Testis (tissue), 2 donors: ENCODE measurements at regions not wholly inside any gene's neighbourhood (a gene's known extent, or its start where the extent isn't known, plus 50 kb on each side); places are given as distances from the start of the nearest gene placed in this dataset.

Experiments
- DNase-seq: peaks from one replicate; pipeline ENCODE4 v3.0.0-alpha.2; 2019
- H3K27ac ChIP-seq, 2 donors: fragments of 200-600 bp; sonication (generic); one replicate each; pipeline ENCODE4 v1.5.1; 2019
- H3K27me3 ChIP-seq: fragments of 200-600 bp; sonication (generic); one replicate; pipeline ENCODE4 v1.5.1; 2019
- H3K36me3 ChIP-seq: fragments of 200-600 bp; sonication (generic); one replicate; pipeline ENCODE4 v1.5.1; 2017; ENCODE audit warnings: low read depth; ENCODE audit errors: missing control alignments
- H3K4me1 ChIP-seq: fragments of 200-600 bp; sonication (generic); one replicate; pipeline ENCODE4 v1.5.1; 2019
- H3K4me3 ChIP-seq, 2 donors: fragments of 200-600 bp; sonication (generic); one replicate each; pipeline ENCODE4 v1.5.1; 2017 to 2019
- H3K9me3 ChIP-seq: fragments of 200-600 bp; sonication (generic); one replicate; pipeline ENCODE4 v1.5.1; 2017
- POLR2A ChIP-seq: fragments of 450-650 bp; IDR thresholded peaks from one replicate; pipeline ENCODE4 v1.6.1; 2017; ENCODE audit warnings: antibody characterized with exemption, mild to moderate bottlenecking, moderate library complexity
- WGBS, 2 donors: methylation state at CpG; one replicate each; pipeline ENCODE4 v1.1.5; 2018; 5-methylcytosine and 5-hydroxymethylcytosine counted together
- intact Hi-C: fragments of 100-400 bp; cut with DNase I; formaldehyde crosslinking; loops from one replicate; pipeline ENCODE4 v1.15.1; 2023; ENCODE audit warnings: low total_unique reads
- TF ChIP-seq, protein P1 (sequence below), 3 experiments: fragments of 450-650 bp in 2 of 3; fragments of 200-600 bp in 1 of 3; sonication (generic) in 1 of 3; IDR thresholded peaks; one replicate each; pipeline ENCODE4 v1.5.1; 2016 to 2019; ENCODE audit warnings: antibody characterized with exemption in 3 of 3, mild to moderate bottlenecking in 2 of 3, moderate library complexity in 1 of 3

DNA sequence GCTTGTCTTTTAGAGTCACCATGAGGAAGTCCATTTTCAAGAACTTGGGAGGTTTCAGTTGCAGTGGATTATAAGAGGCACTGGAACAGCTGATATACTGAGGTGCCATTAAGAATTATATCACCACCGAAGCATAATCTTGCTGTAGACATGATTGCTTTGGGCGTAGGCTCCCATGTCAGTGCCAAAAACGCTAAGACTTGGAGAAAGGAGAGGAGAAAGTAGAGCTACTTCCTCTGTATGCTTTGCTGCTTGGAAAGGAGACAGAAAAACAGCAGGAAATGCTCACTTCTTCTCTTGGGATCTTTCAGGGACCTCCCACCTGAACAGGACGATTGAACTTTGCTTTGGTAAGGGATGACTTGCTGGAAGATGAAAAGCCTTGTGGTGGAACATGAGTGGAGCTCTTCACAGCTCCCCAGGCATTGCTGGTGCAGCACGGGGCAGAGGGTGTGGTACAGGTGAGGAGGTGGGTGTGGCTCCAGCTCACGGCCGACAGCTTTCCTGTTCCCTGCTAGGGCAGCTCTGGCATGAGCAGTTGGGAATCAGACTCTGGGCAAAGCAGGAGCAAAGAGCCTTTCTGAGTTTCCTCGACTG, 190.4 kb upstream of the JAG1 start:
- intact Hi-C loops = no loop called here
- WGBS, 2 donors = 38% methylated on average over 5 to 8 of the region's 8 CpGs
- peak; percentile 18 for DNase-seq
- no peaks in the 10 kb centered on the region for H3K4me1 ChIP-seq
- H3K27ac ChIP-seq = peak overlapping the region in 1 of 2 donors; percentile 4
- no peak for TF ChIP-seq POLR2A
- TF ChIP-seq, protein P1, sequence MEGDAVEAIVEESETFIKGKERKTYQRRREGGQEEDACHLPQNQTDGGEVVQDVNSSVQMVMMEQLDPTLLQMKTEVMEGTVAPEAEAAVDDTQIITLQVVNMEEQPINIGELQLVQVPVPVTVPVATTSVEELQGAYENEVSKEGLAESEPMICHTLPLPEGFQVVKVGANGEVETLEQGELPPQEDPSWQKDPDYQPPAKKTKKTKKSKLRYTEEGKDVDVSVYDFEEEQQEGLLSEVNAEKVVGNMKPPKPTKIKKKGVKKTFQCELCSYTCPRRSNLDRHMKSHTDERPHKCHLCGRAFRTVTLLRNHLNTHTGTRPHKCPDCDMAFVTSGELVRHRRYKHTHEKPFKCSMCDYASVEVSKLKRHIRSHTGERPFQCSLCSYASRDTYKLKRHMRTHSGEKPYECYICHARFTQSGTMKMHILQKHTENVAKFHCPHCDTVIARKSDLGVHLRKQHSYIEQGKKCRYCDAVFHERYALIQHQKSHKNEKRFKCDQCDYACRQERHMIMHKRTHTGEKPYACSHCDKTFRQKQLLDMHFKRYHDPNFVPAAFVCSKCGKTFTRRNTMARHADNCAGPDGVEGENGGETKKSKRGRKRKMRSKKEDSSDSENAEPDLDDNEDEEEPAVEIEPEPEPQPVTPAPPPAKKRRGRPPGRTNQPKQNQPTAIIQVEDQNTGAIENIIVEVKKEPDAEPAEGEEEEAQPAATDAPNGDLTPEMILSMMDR (IDR thresholded peaks at IDR 0.05) = no peak
- no peak overlapping the region for H3K4me3 ChIP-seq
- no peaks in the 10 kb centered on the region for H3K27me3 ChIP-seq
- H3K9me3 ChIP-seq = no peaks in the 10 kb centered on the region
- no peaks in the 10 kb centered on the region for H3K36me3 ChIP-seq

DNA sequence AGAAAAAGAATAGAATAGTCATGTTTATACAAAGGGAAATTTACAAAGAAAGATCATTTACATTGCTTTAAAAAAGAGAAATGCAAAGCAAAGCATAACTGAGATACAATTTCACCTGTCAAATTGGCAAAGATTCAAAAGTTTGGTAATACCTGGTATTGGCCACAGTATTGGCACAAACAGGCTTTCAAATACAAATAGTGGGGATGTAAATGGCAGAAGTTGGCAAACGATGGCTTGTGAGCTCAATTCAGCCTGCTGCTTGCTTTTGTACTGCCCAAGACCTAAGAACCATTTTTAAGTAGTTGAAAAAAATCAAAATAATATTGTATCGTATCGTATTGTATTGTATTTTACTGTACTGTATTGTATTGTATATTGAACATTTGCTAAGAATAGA, 194.5 kb upstream of the JAG1 start:
- no peaks in the 10 kb centered on the region for H3K4me1 ChIP-seq
- H3K9me3 ChIP-seq = no peaks in the 10 kb centered on the region
- H3K36me3 ChIP-seq = no peaks in the 10 kb centered on the region
- no peak overlapping the region for H3K4me3 ChIP-seq
- intact Hi-C loops = no loop called here
- DNase-seq = no peak
- WGBS, 2 donors = 86 to 89% methylated on average over 3 of the region's 3 CpGs
- no peaks in the 10 kb centered on the region for H3K27me3 ChIP-seq
- H3K27ac ChIP-seq = no peak overlapping the region
- TF ChIP-seq, protein P1 (IDR thresholded peaks at IDR 0.05) = no peak
- TF ChIP-seq POLR2A = no peak

DNA sequence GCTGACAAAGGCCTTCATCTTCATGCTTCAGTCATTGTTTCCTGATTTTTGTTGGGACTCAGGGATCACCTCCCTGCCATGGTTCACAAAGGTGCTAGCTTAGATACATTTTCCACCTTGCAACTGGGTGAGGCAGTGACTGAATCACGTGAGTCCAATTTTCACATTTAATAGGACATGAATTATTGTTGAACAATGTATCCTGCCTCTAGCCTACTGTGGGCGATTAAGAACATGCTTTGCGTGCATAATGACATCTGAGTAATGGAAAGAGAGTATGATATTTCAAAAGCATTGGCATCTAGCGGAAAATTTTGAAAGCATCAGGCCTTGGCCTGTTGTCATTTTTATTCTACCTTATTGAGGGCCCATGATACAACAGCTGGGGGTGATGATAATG, 199.2 kb upstream of the JAG1 start:
- Histone ChIP-seq H3K9me3 (no peaks in the 10 kb centered on the region), H3K36me3 (no peaks in the 10 kb centered on the region), H3K4me3 (no peak overlapping the region), H3K27me3 (no peaks in the 10 kb centered on the region), H3K4me1 (no peaks in the 10 kb centered on the region), H3K27ac (no peak overlapping the region)
- no peak for DNase-seq
- intact Hi-C loops = no loop called here
- TF ChIP-seq, protein P1 (IDR thresholded peaks at IDR 0.05) = no peak
- TF ChIP-seq POLR2A = no peak
- 92 to 93% methylated on average over 4 of the region's 4 CpGs for WGBS, 2 donors

DNA sequence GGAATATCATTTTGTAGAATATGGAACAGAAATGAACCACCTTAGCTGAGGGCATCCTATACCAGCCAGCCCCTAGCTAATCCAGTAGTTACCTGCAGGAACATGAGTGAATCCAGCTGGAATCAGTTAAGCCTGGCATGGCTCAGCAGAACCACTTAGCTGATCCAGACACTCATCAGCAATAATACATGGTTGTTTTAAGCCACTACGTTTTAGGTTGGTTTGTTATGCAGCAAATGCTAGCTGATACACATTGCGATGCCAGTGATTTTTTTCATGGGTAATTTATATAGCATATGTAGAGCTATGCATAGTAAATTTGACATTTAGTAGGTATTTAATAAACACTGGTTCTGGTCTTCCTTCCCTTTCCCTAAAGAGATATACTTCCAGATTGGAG, 201.9 kb upstream of the JAG1 start:
- Histone ChIP-seq H3K4me3 (no peak overlapping the region), H3K27me3 (no peaks in the 10 kb centered on the region), H3K4me1 (no peaks in the 10 kb centered on the region), H3K27ac (no peak overlapping the region), H3K9me3 (no peaks in the 10 kb centered on the region), H3K36me3 (no peaks in the 10 kb centered on the region)
- no peak for DNase-seq
- 72 to 100% methylated on average over 2 of the region's 2 CpGs for WGBS, 2 donors
- intact Hi-C loops = no loop called here
- TF ChIP-seq POLR2A = no peak
- TF ChIP-seq, protein P1 (IDR thresholded peaks at IDR 0.05) = no peak

DNA sequence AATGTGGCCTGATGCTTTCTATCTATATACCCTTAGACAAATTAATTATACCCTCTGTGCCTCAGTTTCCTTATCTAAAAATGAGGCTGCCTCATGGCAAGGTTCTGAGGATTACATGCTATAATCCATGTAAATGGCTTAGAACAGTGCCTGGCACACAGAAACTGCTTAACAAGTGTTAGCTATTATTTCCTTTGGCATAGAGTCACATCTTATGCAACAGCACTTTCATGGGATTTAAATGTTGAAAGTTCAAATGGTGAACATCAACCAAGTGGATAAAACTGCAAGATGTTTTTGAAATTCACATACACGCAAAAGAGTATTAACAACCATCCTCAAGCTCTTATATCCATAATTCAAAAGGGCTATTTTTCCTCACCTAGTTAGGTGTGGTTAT, 202.8 kb upstream of the JAG1 start:
- no peak overlapping the region for H3K4me3 ChIP-seq
- WGBS, 2 donors = 84% methylated on average over 1 of the region's 1 CpG
- no peak for DNase-seq
- no peaks in the 10 kb centered on the region for H3K36me3 ChIP-seq
- intact Hi-C loops = no loop called here
- H3K27me3 ChIP-seq = no peaks in the 10 kb centered on the region
- no peak overlapping the region for H3K27ac ChIP-seq
- TF ChIP-seq, protein P1 (IDR thresholded peaks at IDR 0.05) = no peak
- TF ChIP-seq POLR2A = no peak
- no peaks in the 10 kb centered on the region for H3K4me1 ChIP-seq
- no peaks in the 10 kb centered on the region for H3K9me3 ChIP-seq
